CD14-positive monocyte (primary cell): ENCODE measurements at regions not wholly inside any gene's neighbourhood (a gene's known extent, or its start where the extent isn't known, plus 50 kb on each side); places are given as distances from the start of the nearest gene placed in this dataset.

Source experiments
- DNase-seq, 3 donors: peaks; one replicate each; pipeline ENCODE4 v3.0.0-alpha.2; 2011 to 2022
- H2AFZ ChIP-seq: 2 replicates; pipeline ENCODE4 v1.6.0; 2012; ENCODE audit warnings: mild to moderate bottlenecking, low read depth, low read length, inconsistent platforms; ENCODE audit not compliant: insufficient read depth, poor library complexity, severe bottlenecking
- H3K27ac ChIP-seq, 2 donors: 1 replicate in 1 of 2; 2 replicates in 1 of 2; pipeline ENCODE4 v1.5.1; 2012 to 2013; ENCODE audit warnings: low read length in 2 of 2, control low read depth in 1 of 2, inconsistent platforms in 1 of 2, low read depth in 1 of 2, mild to moderate bottlenecking in 1 of 2
- H3K27me3 ChIP-seq, 2 donors: one replicate each; pipeline versions ENCODE4 v1.6.0 to v1.6.1; 2011 to 2013; ENCODE audit warnings: low read length in 2 of 2; ENCODE audit not compliant: control insufficient read depth in 2 of 2, insufficient read depth in 2 of 2
- H3K36me3 ChIP-seq, 2 donors: replicated peaks in 1 of 2; 1 replicate in 1 of 2; 2 replicates in 1 of 2; pipeline versions ENCODE4 v1.5.1 to v1.6.1; 2012 to 2013; ENCODE audit warnings: low read length in 2 of 2, control low read depth in 1 of 2, inconsistent platforms in 1 of 2, mild to moderate bottlenecking in 1 of 2; ENCODE audit not compliant: insufficient read depth in 2 of 2, control insufficient read depth in 1 of 2
- H3K4me1 ChIP-seq, 2 donors: 1 replicate in 1 of 2; 2 replicates in 1 of 2; pipeline versions ENCODE4 v1.5.1 to v1.6.1; 2012 to 2013; ENCODE audit warnings: low read length in 2 of 2, control low read depth in 1 of 2, inconsistent platforms in 1 of 2, mild to moderate bottlenecking in 1 of 2, moderate library complexity in 1 of 2; ENCODE audit not compliant: insufficient read depth in 2 of 2, control insufficient read depth in 1 of 2
- H3K4me2 ChIP-seq: replicated peaks from 2 replicates; pipeline ENCODE3; 2012; ENCODE audit warnings: low read length, moderate library complexity, mild to moderate bottlenecking; ENCODE audit not compliant: poor library complexity, severe bottlenecking; ENCODE audit errors: extremely low read depth
- H3K4me3 ChIP-seq, 3 experiments: fragments of 200-600 bp in 1 of 3; sonication (generic) in 1 of 3; replicated peaks in 1 of 3; 1 replicate in 2 of 3; 2 replicates in 1 of 3; pipeline ENCODE4 v1.5.1; 2011 to 2013; ENCODE audit warnings: low read length in 3 of 3, mild to moderate bottlenecking in 3 of 3, control low read depth in 2 of 3, low read depth in 2 of 3, inconsistent platforms in 1 of 3, moderate library complexity in 1 of 3
- H3K79me2 ChIP-seq: 2 replicates; pipeline ENCODE4 v1.6.0; 2012; ENCODE audit warnings: mild to moderate bottlenecking, control low read depth, inconsistent platforms, low read length, moderate library complexity; ENCODE audit not compliant: insufficient read depth
- H3K9ac ChIP-seq: 2 replicates; pipeline ENCODE4 v1.6.0; 2017; ENCODE audit warnings: low read length, mild to moderate bottlenecking; ENCODE audit not compliant: insufficient read depth, poor library complexity, severe bottlenecking
- H3K9me3 ChIP-seq, 2 donors: replicated peaks in 1 of 2; 1 replicate in 1 of 2; 2 replicates in 1 of 2; pipeline versions ENCODE4 v1.5.1 to v1.6.1; 2012 to 2013; ENCODE audit warnings: low read length in 2 of 2, control low read depth in 1 of 2; ENCODE audit not compliant: control insufficient read depth in 1 of 2, insufficient read depth in 1 of 2
- H4K20me1 ChIP-seq: 2 replicates; pipeline ENCODE4 v1.6.0; 2012; ENCODE audit warnings: mild to moderate bottlenecking, low read length, control low read depth, moderate library complexity; ENCODE audit not compliant: insufficient read depth
- H3K27ac Mint-ChIP-seq, 7 donors: one replicate each; pipeline ENCODE4 v1.8.0; 2020; ENCODE audit warnings: mild to moderate bottlenecking in 7 of 7, mixed read lengths in 7 of 7, moderate library complexity in 6 of 7, inconsistent platforms in 2 of 7
- H3K27me3 Mint-ChIP-seq, 3 donors: one replicate each; pipeline ENCODE4 v1.8.0; 2021 to 2022; ENCODE audit warnings: low read depth in 3 of 3, mild to moderate bottlenecking in 3 of 3, mixed read lengths in 3 of 3, moderate library complexity in 3 of 3, inconsistent platforms in 1 of 3
- H3K36me3 Mint-ChIP-seq, 2 donors: one replicate each; pipeline ENCODE4 v1.8.0; 2020; ENCODE audit warnings: mixed read lengths in 2 of 2, inconsistent platforms in 1 of 2, mild to moderate bottlenecking in 1 of 2
- H3K4me1 Mint-ChIP-seq: one replicate; pipeline ENCODE4 v1.8.0; 2020; ENCODE audit warnings: mild to moderate bottlenecking, mixed read lengths
- H3K4me3 Mint-ChIP-seq, 2 donors: one replicate each; pipeline ENCODE4 v1.8.0; 2020; ENCODE audit warnings: mild to moderate bottlenecking in 2 of 2, mixed read lengths in 2 of 2, moderate library complexity in 1 of 2
- H3K9me3 Mint-ChIP-seq, 7 donors: one replicate each; pipeline ENCODE4 v1.8.0; 2020 to 2022; ENCODE audit warnings: mixed read lengths in 7 of 7, mild to moderate bottlenecking in 6 of 7, moderate library complexity in 6 of 7, inconsistent platforms in 2 of 7
- CTCF ChIP-seq: fragments of 200-600 bp; IDR thresholded peaks from one replicate; pipeline ENCODE4 v1.8.0; 2022; ENCODE audit warnings: antibody characterized with exemption, mild to moderate bottlenecking
- WGBS: methylation state at CpG from one replicate; pipeline ENCODE4 v1.1.5; 2013; ENCODE audit warnings: missing lambda C conversion rate; ENCODE audit not compliant: insufficient coverage; 5-methylcytosine and 5-hydroxymethylcytosine counted together
- intact Hi-C, 2 donors: fragments of 100-400 bp; cut with micrococcal nuclease; formaldehyde crosslinking; loops; one replicate each; pipeline versions ENCODE4 v1.15.0 to v1.15.1; 2023

DNA sequence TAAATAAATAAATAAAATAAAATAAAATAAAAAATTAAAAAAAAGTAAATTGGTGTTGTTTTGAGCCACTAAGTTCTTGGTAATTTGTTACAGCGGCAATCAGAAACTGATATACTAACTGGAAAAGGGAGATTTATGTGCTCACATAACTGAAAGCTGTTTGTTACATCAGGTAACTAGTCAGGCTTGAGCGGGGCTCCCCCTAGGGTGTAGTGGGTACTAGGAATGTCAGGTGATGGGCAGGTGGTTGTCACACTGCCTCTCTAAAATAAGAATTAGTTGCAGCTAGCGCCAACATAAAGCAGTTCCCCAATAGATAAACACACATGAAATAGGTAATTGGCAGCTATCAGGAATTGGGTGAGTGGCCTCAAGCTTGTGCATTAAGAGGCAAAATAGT, 1336.9 kb downstream of the XPNPEP1 start:
- H3K27ac Mint-ChIP-seq: no peak overlapping the region
- no peaks in the 10 kb centered on the region for H3K4me1 Mint-ChIP-seq
- no peak for DNase-seq
- no peak overlapping the region for H3K4me3 Mint-ChIP-seq
- WGBS: 88% methylated on average over 1 of the region's 3 CpGs
- TF ChIP-seq CTCF: no peak
- Histone ChIP-seq H3K4me3 (no peak overlapping the region), H3K79me2 (no peaks in the 10 kb centered on the region), H2AFZ (no peak overlapping the region), H3K9me3 (peaks cover 0 to 4% of the 10 kb centered on the region in 2 donors), H3K27ac (no peak overlapping the region), H3K4me2 (no peak overlapping the region), H3K4me1 (no peaks in the 10 kb centered on the region), H3K36me3 (no peaks in the 10 kb centered on the region), H4K20me1 (no peaks in the 10 kb centered on the region), H3K27me3 (no peaks in the 10 kb centered on the region), H3K9ac (no peak overlapping the region)
- H3K36me3 Mint-ChIP-seq: no peaks in the 10 kb centered on the region
- peaks cover 0 to 2% (median 0%) of the 10 kb centered on the region in 3 donors for H3K27me3 Mint-ChIP-seq
- peaks cover 0 to 8% (median 0%) of the 10 kb centered on the region in 7 donors for H3K9me3 Mint-ChIP-seq
- intact Hi-C loops: no loop called here

DNA sequence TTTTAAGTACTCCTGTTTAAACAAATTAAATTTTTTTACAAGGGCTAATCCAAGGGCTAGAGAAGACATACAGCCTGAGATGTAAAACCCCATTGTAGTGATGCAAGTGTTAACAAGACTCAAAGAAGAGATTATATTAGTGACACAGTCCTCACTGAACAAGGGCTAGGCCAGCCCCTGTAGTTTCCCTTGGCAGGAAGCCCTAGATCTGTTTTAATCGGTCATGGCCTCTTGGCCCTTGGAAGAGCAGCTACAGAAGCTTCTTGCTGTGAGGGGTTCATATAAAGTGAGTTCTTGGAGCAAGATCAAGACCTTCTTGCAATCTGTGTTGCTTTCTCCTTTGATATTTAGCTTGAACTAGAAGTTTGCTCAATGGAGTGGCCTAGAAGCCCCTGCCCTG, 1339.4 kb downstream of the XPNPEP1 start:
- peaks cover 0 to 2% (median 0%) of the 10 kb centered on the region in 3 donors for H3K27me3 Mint-ChIP-seq
- WGBS: 89% methylated on average over 1 of the region's 1 CpG
- H3K4me1 ChIP-seq: no peaks in the 10 kb centered on the region
- no peak overlapping the region for H3K9ac ChIP-seq
- no peak overlapping the region for H3K4me2 ChIP-seq
- H3K27ac ChIP-seq: no peak overlapping the region
- no peak overlapping the region for H3K4me3 Mint-ChIP-seq
- H3K36me3 Mint-ChIP-seq: no peaks in the 10 kb centered on the region
- DNase-seq: no peak
- no peaks in the 10 kb centered on the region for H4K20me1 ChIP-seq
- H3K36me3 ChIP-seq: no peaks in the 10 kb centered on the region
- H3K79me2 ChIP-seq: no peaks in the 10 kb centered on the region
- intact Hi-C loops: no loop called here
- no peak overlapping the region for H3K4me3 ChIP-seq
- H3K27me3 ChIP-seq: no peaks in the 10 kb centered on the region
- no peaks in the 10 kb centered on the region for H3K4me1 Mint-ChIP-seq
- no peak overlapping the region for H3K27ac Mint-ChIP-seq
- no peak overlapping the region for H2AFZ ChIP-seq
- TF ChIP-seq CTCF: no peak
- peaks cover 0 to 11% (median 2%) of the 10 kb centered on the region in 7 donors for H3K9me3 Mint-ChIP-seq
- H3K9me3 ChIP-seq: peaks cover 0 to 4% of the 10 kb centered on the region in 2 donors
